DOHH2 (cell line): ENCODE measurements at regions not wholly inside any gene's neighbourhood (a gene's known extent, or its start where the extent isn't known, plus 50 kb on each side); places are given as distances from the start of the nearest gene placed in this dataset.

ENCODE experiments used
- H3F3A ChIP-seq: fragments of 200-600 bp; sonication (generic), shearing (Covaris generic); 2 replicates; pipeline ENCODE4 v1.6.0; 2016; ENCODE audit warnings: antibody characterized with exemption, mild to moderate bottlenecking; ENCODE audit not compliant: control insufficient read depth, insufficient read depth
- H3K27ac ChIP-seq: fragments of 200-600 bp; sonication (generic); 2 replicates; pipeline ENCODE4 v1.5.1; 2014; ENCODE audit warnings: low read depth, mild to moderate bottlenecking, low read length, moderate library complexity
- H3K27me3 ChIP-seq: fragments of 200-600 bp; sonication (generic); 2 replicates; pipeline ENCODE4 v1.6.1; 2014; ENCODE audit warnings: mild to moderate bottlenecking, low read length, mixed read lengths; ENCODE audit not compliant: control insufficient read depth
- H3K36me3 ChIP-seq: fragments of 200-600 bp; sonication (generic); 2 replicates; pipeline ENCODE4 v1.6.1; 2014; ENCODE audit warnings: mild to moderate bottlenecking, low read length, moderate library complexity, mixed read lengths; ENCODE audit not compliant: control insufficient read depth
- H3K4me1 ChIP-seq: fragments of 200-600 bp; sonication (generic); 2 replicates; pipeline ENCODE4 v1.6.1; 2014; ENCODE audit warnings: mild to moderate bottlenecking, low read length, mixed read lengths; ENCODE audit not compliant: control insufficient read depth
- H3K4me2 ChIP-seq: fragments of 200-600 bp; sonication (generic); 2 replicates; pipeline ENCODE4 v1.6.0; 2014; ENCODE audit warnings: mild to moderate bottlenecking, low read length, moderate library complexity
- H3K4me3 ChIP-seq: fragments of 200-600 bp; sonication (generic); 2 replicates; pipeline ENCODE4 v1.5.1; 2014; ENCODE audit warnings: mild to moderate bottlenecking, low read length, mixed read lengths
- H3K79me2 ChIP-seq: fragments of 200-600 bp; sonication (generic); 2 replicates; pipeline ENCODE4 v1.6.1; 2014; ENCODE audit warnings: mild to moderate bottlenecking, low read length, mixed read lengths; ENCODE audit not compliant: control insufficient read depth
- H3K9me2 ChIP-seq: fragments of 200-600 bp; sonication (generic); replicated peaks from 2 replicates; pipeline ENCODE4 v1.6.1; 2014; ENCODE audit warnings: mild to moderate bottlenecking, low read length, mixed read lengths; ENCODE audit not compliant: control insufficient read depth
- H3K9me3 ChIP-seq: fragments of 200-600 bp; sonication (generic); 2 replicates; pipeline ENCODE4 v1.6.1; 2014; ENCODE audit warnings: antibody characterized with exemption, low read length, mixed read lengths; ENCODE audit not compliant: control insufficient read depth, insufficient read depth
- H4K20me1 ChIP-seq: fragments of 200-600 bp; sonication (generic); 2 replicates; pipeline ENCODE4 v1.6.0; 2014; ENCODE audit warnings: low read depth, mild to moderate bottlenecking, antibody characterized with exemption, low read length, moderate library complexity; ENCODE audit not compliant: control insufficient read depth, insufficient read depth
- CTCF ChIP-seq: fragments of 200-600 bp; sonication (generic); IDR thresholded peaks from one replicate; pipeline ENCODE4 v1.5.1; 2014; ENCODE audit warnings: antibody characterized with exemption, mild to moderate bottlenecking, low read depth, low read length; ENCODE audit not compliant: poor library complexity, severe bottlenecking
- EZH2phosphoT487 ChIP-seq: fragments of 200-600 bp; sonication (generic); IDR thresholded peaks from 2 replicates; pipeline ENCODE4 v1.6.1; 2017; ENCODE audit warnings: borderline replicate concordance, mild to moderate bottlenecking, antibody characterized with exemption, low read length, moderate library complexity, mixed read lengths

DNA sequence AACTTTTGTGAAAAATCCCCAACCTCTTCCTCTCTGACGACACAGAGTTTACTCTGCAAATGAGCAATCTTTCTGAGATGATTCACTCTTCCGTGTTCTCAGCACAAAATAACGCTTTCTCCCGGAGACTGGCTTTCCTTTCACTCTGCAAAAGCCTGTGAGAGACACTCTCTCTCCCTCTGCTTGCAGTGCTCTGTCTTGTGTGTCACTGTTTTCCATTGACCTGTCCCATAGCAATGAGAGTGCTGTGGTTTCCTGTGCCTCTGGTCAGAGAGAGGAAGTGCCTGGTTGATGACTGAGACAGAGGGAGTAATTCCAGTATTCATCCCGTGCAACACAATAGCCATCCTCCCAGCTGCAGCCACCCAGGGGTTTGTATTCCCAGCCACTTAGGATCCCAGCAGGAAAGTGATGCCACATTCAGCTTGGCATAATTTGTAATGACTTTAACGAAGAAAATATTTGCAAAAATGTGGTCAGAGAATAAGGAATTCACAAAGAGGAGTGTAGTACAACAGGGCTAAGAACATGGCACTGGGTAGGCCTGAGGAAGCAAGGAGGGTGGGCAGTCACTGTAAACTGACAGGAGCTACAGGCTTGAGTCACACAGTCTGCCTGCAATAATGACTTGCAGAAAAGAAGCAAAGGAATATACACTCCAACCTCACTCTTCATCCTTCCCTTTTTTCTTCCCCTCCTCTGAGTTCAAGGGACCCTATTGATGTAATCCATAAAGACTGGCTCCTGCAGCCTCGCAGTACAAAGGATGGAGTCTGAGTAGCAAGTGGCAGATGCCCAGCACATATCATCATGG is 463.5 kb upstream of the RGMB start:
- Histone ChIP-seq H3F3A (no peaks in the 10 kb centered on the region), H3K36me3 (no peaks in the 10 kb centered on the region), H3K4me2 (no peak overlapping the region), H3K27me3 (no peaks in the 10 kb centered on the region), H3K9me3 (no peaks in the 10 kb centered on the region), H3K4me3 (no peak overlapping the region), H3K27ac (no peak overlapping the region), H3K79me2 (no peaks in the 10 kb centered on the region), H3K9me2 (no peaks in the 10 kb centered on the region), H3K4me1 (no peaks in the 10 kb centered on the region), H4K20me1 (no peaks in the 10 kb centered on the region)
- no peak for TF ChIP-seq CTCF
- TF ChIP-seq EZH2phosphoT487 = no peak

- H3K36me3 ChIP-seq = no peaks in the 10 kb centered on the region
- no peak overlapping the region for H3K4me2 ChIP-seq
- H3K79me2 ChIP-seq = no peaks in the 10 kb centered on the region
- no peaks in the 10 kb centered on the region for H3K9me3 ChIP-seq
- no peak overlapping the region for H3K27ac ChIP-seq
- H3K4me3 ChIP-seq = no peak overlapping the region
- H4K20me1 ChIP-seq = no peaks in the 10 kb centered on the region
- H3F3A ChIP-seq = no peaks in the 10 kb centered on the region
- no peaks in the 10 kb centered on the region for H3K9me2 ChIP-seq
- H3K27me3 ChIP-seq = no peaks in the 10 kb centered on the region
- no peak for TF ChIP-seq CTCF
- TF ChIP-seq EZH2phosphoT487 = no peak
- no peaks in the 10 kb centered on the region for H3K4me1 ChIP-seq
Observed at GRCh38 chr5:98314292-98314691, 459.2 kb upstream of the RGMB start.

- Histone ChIP-seq H4K20me1 (no peaks in the 10 kb centered on the region), H3K79me2 (no peaks in the 10 kb centered on the region), H3K36me3 (no peaks in the 10 kb centered on the region), H3K4me2 (no peak overlapping the region), H3K9me3 (no peaks in the 10 kb centered on the region), H3K27ac (no peak overlapping the region), H3K9me2 (no peaks in the 10 kb centered on the region), H3K4me1 (no peaks in the 10 kb centered on the region), H3K27me3 (no peaks in the 10 kb centered on the region), H3F3A (no peaks in the 10 kb centered on the region), H3K4me3 (no peak overlapping the region)
- no peak for TF ChIP-seq EZH2phosphoT487
- TF ChIP-seq CTCF = no peak
Observed at GRCh38 chr5:98318386-98318785, 455.1 kb upstream of the RGMB start.
